A549 (cell line): ENCODE measurements at regions not wholly inside any gene's neighbourhood (a gene's known extent, or its start where the extent isn't known, plus 50 kb on each side); places are given as distances from the start of the nearest gene placed in this dataset.

ENCODE experiments used
- CTCF ChIP-seq: fragments of >200 bp; sonication (Bioruptor Twin); formaldehyde crosslinking; IDR thresholded peaks from 3 replicates; pipeline ENCODE4 v1.5.1; 2016
- NR3C1 ChIP-seq: fragments of >200 bp; sonication (Bioruptor Twin); formaldehyde crosslinking; IDR thresholded peaks from 3 replicates; pipeline ENCODE4 v1.6.1; 2017

- TF ChIP-seq NR3C1 (no peak), CTCF (no peak)
These were observed 1279.1 kb upstream of the WWC1 start for GRCh38 chr5:167012123-167013034.
